WTC11 (cell line): ENCODE measurements at regions not wholly inside any gene's neighbourhood (a gene's known extent, or its start where the extent isn't known, plus 50 kb on each side); places are given as distances from the start of the nearest gene placed in this dataset.

Experiments
- AFF4 ChIP-seq: sonication (generic); formaldehyde crosslinking; IDR thresholded peaks from 2 replicates; pipeline ENCODE4 v1.8.1; 2023; ENCODE audit warnings: mild to moderate bottlenecking, missing genetic modification reagents, borderline replicate concordance
- CTCF ChIP-seq: fragments of 200-600 bp; IDR thresholded peaks from 2 replicates; pipeline ENCODE4 v1.8.0; 2022; ENCODE audit warnings: antibody characterized with exemption
- E2F5 ChIP-seq: sonication (generic); formaldehyde crosslinking; IDR thresholded peaks from 2 replicates; pipeline ENCODE4 v1.8.1; 2022; ENCODE audit warnings: mild to moderate bottlenecking, moderate library complexity, missing genetic modification reagents
- HMGXB4 ChIP-seq: sonication (generic); formaldehyde crosslinking; IDR thresholded peaks from 2 replicates; pipeline ENCODE4 v1.8.1; 2023; ENCODE audit warnings: mild to moderate bottlenecking, moderate library complexity, missing genetic modification reagents
- SMAD3 ChIP-seq: sonication (generic); formaldehyde crosslinking; IDR thresholded peaks from 2 replicates; pipeline ENCODE4 v1.8.0; 2022; ENCODE audit warnings: missing genetic modification reagents, mild to moderate bottlenecking, borderline replicate concordance

- TF ChIP-seq CTCF (no peak), E2F5 (no peak), HMGXB4 (CRISPR knock-in tag) (no peak), SMAD3 (CRISPR knock-in tag) (no peak), AFF4 (CRISPR knock-in tag) (no peak)
Measured at GRCh38 chr13:78383899-78384298, 219.5 kb downstream of the POU4F1 start.
